Fibroblast of pulmonary artery (primary cell): ENCODE measurements at regions not wholly inside any gene's neighbourhood (a gene's known extent, or its start where the extent isn't known, plus 50 kb on each side); places are given as distances from the start of the nearest gene placed in this dataset.

Experiments
- DNase-seq: peaks from one replicate; pipeline ENCODE4 v3.0.0-alpha.2; 2010; ENCODE audit warnings: low read depth
- H3K4me3 ChIP-seq: replicated peaks from 2 replicates; pipeline ENCODE4 v1.5.1; 2011; ENCODE audit warnings: low read depth, mild to moderate bottlenecking, control low read depth, low read length, moderate library complexity
- TF ChIP-seq, protein P1 (sequence below): IDR thresholded peaks from 2 replicates; pipeline ENCODE4 v1.5.1; 2011; ENCODE audit warnings: mild to moderate bottlenecking, control low read depth, low read length, inconsistent platforms; ENCODE audit errors: missing control alignments

- TF ChIP-seq, protein P1, sequence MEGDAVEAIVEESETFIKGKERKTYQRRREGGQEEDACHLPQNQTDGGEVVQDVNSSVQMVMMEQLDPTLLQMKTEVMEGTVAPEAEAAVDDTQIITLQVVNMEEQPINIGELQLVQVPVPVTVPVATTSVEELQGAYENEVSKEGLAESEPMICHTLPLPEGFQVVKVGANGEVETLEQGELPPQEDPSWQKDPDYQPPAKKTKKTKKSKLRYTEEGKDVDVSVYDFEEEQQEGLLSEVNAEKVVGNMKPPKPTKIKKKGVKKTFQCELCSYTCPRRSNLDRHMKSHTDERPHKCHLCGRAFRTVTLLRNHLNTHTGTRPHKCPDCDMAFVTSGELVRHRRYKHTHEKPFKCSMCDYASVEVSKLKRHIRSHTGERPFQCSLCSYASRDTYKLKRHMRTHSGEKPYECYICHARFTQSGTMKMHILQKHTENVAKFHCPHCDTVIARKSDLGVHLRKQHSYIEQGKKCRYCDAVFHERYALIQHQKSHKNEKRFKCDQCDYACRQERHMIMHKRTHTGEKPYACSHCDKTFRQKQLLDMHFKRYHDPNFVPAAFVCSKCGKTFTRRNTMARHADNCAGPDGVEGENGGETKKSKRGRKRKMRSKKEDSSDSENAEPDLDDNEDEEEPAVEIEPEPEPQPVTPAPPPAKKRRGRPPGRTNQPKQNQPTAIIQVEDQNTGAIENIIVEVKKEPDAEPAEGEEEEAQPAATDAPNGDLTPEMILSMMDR, result no peak
Measured at GRCh38 chr13:63427170-63427569, 2011.5 kb upstream of the PCDH20 start.

GRCh38 chr13:63425131-63425530, 2009.5 kb upstream of the PCDH20 start:
- TF ChIP-seq, protein P1, result no peak
- no peak overlapping the region for H3K4me3 ChIP-seq
- peak; percentile 28 for DNase-seq

More at GRCh38 chr13:63427170-63427569, 2011.5 kb upstream of the PCDH20 start:
- DNase-seq, result no peak
- H3K4me3 ChIP-seq, result no peak overlapping the region

DNA sequence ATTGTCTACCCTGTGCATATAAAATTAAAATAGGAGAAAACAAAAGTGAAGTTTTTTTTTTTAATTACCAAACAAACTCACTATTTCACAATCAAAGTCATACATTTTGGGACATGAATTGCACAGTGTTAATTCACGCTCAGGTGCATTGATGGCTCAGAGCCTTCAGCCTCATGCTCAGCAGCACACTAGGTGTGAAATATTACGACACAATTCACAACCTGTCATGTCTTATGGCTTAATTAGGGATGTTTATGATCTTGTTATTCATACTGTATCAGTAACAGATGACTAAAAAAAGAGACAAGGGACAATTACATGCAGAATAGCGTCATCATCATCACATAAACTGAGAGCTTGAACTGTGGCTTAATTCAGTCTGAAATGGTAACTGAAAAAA, 2005.5 kb upstream of the PCDH20 start:
- no peak for DNase-seq
- TF ChIP-seq, protein P1, result no peak
- no peak overlapping the region for H3K4me3 ChIP-seq

DNA sequence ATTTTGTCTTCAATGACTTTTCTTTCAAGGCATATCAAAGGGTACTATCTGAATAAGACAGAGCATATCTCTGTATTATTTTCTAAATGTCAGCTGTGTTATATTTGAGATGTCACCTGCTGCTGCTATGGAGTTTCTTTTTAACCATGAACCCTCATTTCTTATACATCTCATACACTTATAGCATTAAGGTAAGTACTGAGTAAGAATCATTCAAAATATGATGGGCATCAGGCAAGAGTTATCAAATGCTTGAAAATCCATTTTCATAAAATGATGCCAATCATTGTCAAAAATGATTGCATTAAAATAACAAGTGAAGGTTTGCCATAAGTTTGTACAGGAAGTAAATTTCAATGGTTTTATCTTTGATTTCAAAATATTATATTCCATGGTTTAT, 2005.0 kb upstream of the PCDH20 start:
- no peak overlapping the region for H3K4me3 ChIP-seq
- DNase-seq, result no peak
- TF ChIP-seq, protein P1, result no peak

- no peak overlapping the region for H3K4me3 ChIP-seq
- DNase-seq, result no peak
- TF ChIP-seq, protein P1, result no peak
Measured at GRCh38 chr13:63414247-63414646, 1998.6 kb upstream of the PCDH20 start.

DNA sequence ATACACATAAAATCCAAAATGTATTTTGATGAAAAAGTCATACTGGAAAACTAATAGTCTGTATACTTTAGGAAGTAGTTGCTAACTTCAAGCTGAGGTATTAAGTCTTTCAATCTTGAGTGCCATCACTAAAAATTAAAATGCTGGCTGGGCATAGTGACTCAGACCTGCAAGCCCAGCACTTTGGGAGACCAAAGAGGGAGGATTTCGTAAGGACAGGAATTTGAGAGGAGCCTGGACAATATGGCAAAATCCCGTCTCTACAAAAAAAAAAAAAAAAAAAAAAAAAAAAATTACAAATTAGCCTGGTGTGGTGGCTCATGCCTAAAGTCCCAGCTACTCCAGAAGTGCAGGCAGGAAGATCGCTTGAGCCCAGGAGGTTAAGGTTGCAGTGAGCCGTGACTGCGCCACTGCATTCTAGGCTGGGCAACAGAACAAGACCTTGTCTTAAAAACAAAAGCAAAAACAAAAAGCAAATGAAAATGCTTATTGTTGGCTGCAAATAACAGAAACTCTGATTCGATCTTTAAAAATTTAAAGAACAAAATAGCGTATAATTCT, 1994.2 kb upstream of the PCDH20 start:
- no peak overlapping the region for H3K4me3 ChIP-seq
- TF ChIP-seq, protein P1, result no peak
- DNase-seq, result no peak

- TF ChIP-seq, protein P1, result no peak
- H3K4me3 ChIP-seq, result no peak overlapping the region
- peak; percentile 27 for DNase-seq
Measured at GRCh38 chr13:63408331-63409189, 1992.9 kb upstream of the PCDH20 start.
